Karpas-422 (cell line): ENCODE measurements at regions not wholly inside any gene's neighbourhood (a gene's known extent, or its start where the extent isn't known, plus 50 kb on each side); places are given as distances from the start of the nearest gene placed in this dataset.

Source experiments
- DNase-seq: peaks from one replicate; pipeline ENCODE4 v3.0.0-alpha.2; 2015
- H2AFZ ChIP-seq: fragments of 200-600 bp; sonication (generic); 2 replicates; pipeline ENCODE4 v1.6.1; 2014; ENCODE audit warnings: antibody characterized with exemption, low read length, mixed read lengths
- H3K27ac ChIP-seq: fragments of 200-600 bp; sonication (generic); 2 replicates; pipeline ENCODE4 v1.5.1; 2014; ENCODE audit warnings: mild to moderate bottlenecking, low read length, moderate library complexity
- H3K27me3 ChIP-seq: fragments of 200-600 bp; sonication (generic); 2 replicates; pipeline ENCODE4 v1.6.1; 2014; ENCODE audit warnings: low read length, mixed read lengths
- H3K36me3 ChIP-seq: fragments of 200-600 bp; sonication (generic); 2 replicates; pipeline ENCODE4 v1.6.1; 2014; ENCODE audit warnings: low read length, mixed read lengths; ENCODE audit not compliant: insufficient read depth
- H3K4me1 ChIP-seq: fragments of 200-600 bp; sonication (generic); 2 replicates; pipeline ENCODE4 v1.6.1; 2014; ENCODE audit warnings: mild to moderate bottlenecking, low read length, mixed read lengths
- H3K4me2 ChIP-seq: fragments of 200-600 bp; sonication (generic); 2 replicates; pipeline ENCODE4 v1.6.1; 2014; ENCODE audit warnings: low read length, low read depth, mild to moderate bottlenecking; ENCODE audit not compliant: poor library complexity, severe bottlenecking
- H3K4me3 ChIP-seq: fragments of 200-600 bp; sonication (generic); 2 replicates; pipeline ENCODE4 v1.5.1; 2014; ENCODE audit warnings: mild to moderate bottlenecking, antibody characterized with exemption, low read length, mixed read lengths
- H3K79me2 ChIP-seq: fragments of 200-600 bp; sonication (generic); 2 replicates; pipeline ENCODE4 v1.6.1; 2014; ENCODE audit warnings: mild to moderate bottlenecking, low read length, mixed read lengths
- H3K9ac ChIP-seq: fragments of 200-600 bp; sonication (generic); 2 replicates; pipeline ENCODE4 v1.6.0; 2014; ENCODE audit warnings: low read length
- H3K9me2 ChIP-seq: fragments of 200-600 bp; sonication (generic), shearing (Covaris generic); replicated peaks from 2 replicates; pipeline ENCODE4 v1.6.0; 2014; ENCODE audit warnings: mild to moderate bottlenecking, low read length, moderate library complexity; ENCODE audit not compliant: insufficient read depth
- H3K9me3 ChIP-seq: fragments of 300-700, 200-600 bp; sonication (generic); 2 replicates; pipeline ENCODE4 v1.6.1; 2014; ENCODE audit warnings: low read length, mixed read lengths
- H4K20me1 ChIP-seq: fragments of 200-600 bp; sonication (generic); 2 replicates; pipeline ENCODE4 v1.6.1; 2014; ENCODE audit warnings: mild to moderate bottlenecking, antibody characterized with exemption, low read length, low read depth; ENCODE audit not compliant: insufficient read depth

- H3K36me3 ChIP-seq = no peaks in the 10 kb centered on the region
- no peak overlapping the region for H3K4me3 ChIP-seq
- H2AFZ ChIP-seq = no peak overlapping the region
- H3K27ac ChIP-seq = no peak overlapping the region
- no peaks in the 10 kb centered on the region for H4K20me1 ChIP-seq
- H3K27me3 ChIP-seq = no peaks in the 10 kb centered on the region
- no peak overlapping the region for H3K9ac ChIP-seq
- H3K9me2 ChIP-seq = no peaks in the 10 kb centered on the region
- H3K79me2 ChIP-seq = no peaks in the 10 kb centered on the region
- DNase-seq = no peak
- no peaks in the 10 kb centered on the region for H3K4me1 ChIP-seq
- no peak overlapping the region for H3K4me2 ChIP-seq
- peaks cover 21% of the 10 kb centered on the region for H3K9me3 ChIP-seq
Measured at GRCh38 chr18:43994381-43994780, 686.3 kb upstream of the SETBP1 start.

- Histone ChIP-seq H3K9me2 (no peaks in the 10 kb centered on the region), H2AFZ (no peak overlapping the region), H3K79me2 (no peaks in the 10 kb centered on the region), H3K9me3 (0 out of 2 replicates have a peak, but pooled peaks cover 2% of the 10 kb centered on the region), H3K4me1 (no peaks in the 10 kb centered on the region), H3K36me3 (no peaks in the 10 kb centered on the region), H4K20me1 (no peaks in the 10 kb centered on the region), H3K9ac (no peak overlapping the region), H3K27me3 (no peaks in the 10 kb centered on the region), H3K27ac (no peak overlapping the region), H3K4me3 (no peak overlapping the region), H3K4me2 (no peak overlapping the region)
- DNase-seq = no peak
Measured at GRCh38 chr18:44013871-44014270, 666.8 kb upstream of the SETBP1 start.

GRCh38 chr18:44025421-44025820, 655.3 kb upstream of the SETBP1 start:
- Histone ChIP-seq H4K20me1 (no peaks in the 10 kb centered on the region), H3K36me3 (no peaks in the 10 kb centered on the region), H2AFZ (no peak overlapping the region), H3K27ac (no peak overlapping the region), H3K4me2 (no peak overlapping the region), H3K79me2 (no peaks in the 10 kb centered on the region), H3K9me3 (peaks cover 6% of the 10 kb centered on the region), H3K4me1 (no peaks in the 10 kb centered on the region), H3K27me3 (no peaks in the 10 kb centered on the region), H3K9me2 (no peaks in the 10 kb centered on the region), H3K4me3 (no peak overlapping the region), H3K9ac (no peak overlapping the region)
- no peak for DNase-seq

GRCh38 chr18:44028109-44028508, 652.6 kb upstream of the SETBP1 start:
- Histone ChIP-seq H3K36me3 (no peaks in the 10 kb centered on the region), H3K9me2 (no peaks in the 10 kb centered on the region), H4K20me1 (no peaks in the 10 kb centered on the region)

GRCh38 chr18:44031063-44031462, 649.6 kb upstream of the SETBP1 start:
- Histone ChIP-seq H3K27ac (no peak overlapping the region), H3K9me3 (peaks cover 6% of the 10 kb centered on the region), H3K9ac (no peak overlapping the region), H2AFZ (no peak overlapping the region), H3K9me2 (no peaks in the 10 kb centered on the region), H3K4me3 (no peak overlapping the region), H3K4me1 (no peaks in the 10 kb centered on the region), H3K4me2 (no peak overlapping the region), H3K79me2 (no peaks in the 10 kb centered on the region), H3K27me3 (no peaks in the 10 kb centered on the region), H3K36me3 (no peaks in the 10 kb centered on the region), H4K20me1 (no peaks in the 10 kb centered on the region)
- DNase-seq = no peak

More at GRCh38 chr18:44028109-44028508, 652.6 kb upstream of the SETBP1 start:
- Histone ChIP-seq H3K27ac (no peak overlapping the region), H3K27me3 (no peaks in the 10 kb centered on the region), H2AFZ (no peak overlapping the region), H3K79me2 (no peaks in the 10 kb centered on the region), H3K9ac (no peak overlapping the region), H3K4me2 (no peak overlapping the region), H3K4me1 (no peaks in the 10 kb centered on the region), H3K4me3 (no peak overlapping the region), H3K9me3 (peaks cover 6% of the 10 kb centered on the region)
- DNase-seq = no peak

GRCh38 chr18:44033144-44033701, 647.5 kb upstream of the SETBP1 start:
- no peak for DNase-seq
- no peaks in the 10 kb centered on the region for H3K36me3 ChIP-seq
- H3K9me3 ChIP-seq = peaks cover under 1% of the 10 kb centered on the region; the same call in 1 of the 2 replicates
- H3K9me2 ChIP-seq = no peaks in the 10 kb centered on the region
- H3K4me2 ChIP-seq = no peak overlapping the region
- H2AFZ ChIP-seq = no peak overlapping the region
- H3K27me3 ChIP-seq = no peaks in the 10 kb centered on the region
- H3K9ac ChIP-seq = no peak overlapping the region
- no peaks in the 10 kb centered on the region for H4K20me1 ChIP-seq
- H3K79me2 ChIP-seq = no peaks in the 10 kb centered on the region
- H3K27ac ChIP-seq = no peak overlapping the region
- no peak overlapping the region for H3K4me3 ChIP-seq
- H3K4me1 ChIP-seq = no peaks in the 10 kb centered on the region

- no peaks in the 10 kb centered on the region for H3K4me1 ChIP-seq
- no peak overlapping the region for H3K4me3 ChIP-seq
- no peaks in the 10 kb centered on the region for H3K27me3 ChIP-seq
- DNase-seq = no peak
- no peak overlapping the region for H3K4me2 ChIP-seq
- no peak overlapping the region for H3K27ac ChIP-seq
- H3K36me3 ChIP-seq = no peaks in the 10 kb centered on the region
- H3K9me2 ChIP-seq = no peaks in the 10 kb centered on the region
- no peaks in the 10 kb centered on the region for H3K79me2 ChIP-seq
- no peaks in the 10 kb centered on the region for H3K9me3 ChIP-seq
- no peak overlapping the region for H3K9ac ChIP-seq
- no peaks in the 10 kb centered on the region for H4K20me1 ChIP-seq
- H2AFZ ChIP-seq = no peak overlapping the region
Measured at GRCh38 chr18:44035554-44035953, 645.1 kb upstream of the SETBP1 start.

- H3K79me2 ChIP-seq = no peaks in the 10 kb centered on the region
Measured at GRCh38 chr18:44036501-44036900, 644.2 kb upstream of the SETBP1 start.

GRCh38 chr18:44039216-44039615, 641.5 kb upstream of the SETBP1 start:
- no peaks in the 10 kb centered on the region for H3K79me2 ChIP-seq
- H3K9me2 ChIP-seq = no peaks in the 10 kb centered on the region
- DNase-seq = no peak
- H3K9ac ChIP-seq = no peak overlapping the region
- no peaks in the 10 kb centered on the region for H3K9me3 ChIP-seq
- no peak overlapping the region for H2AFZ ChIP-seq
- H3K4me1 ChIP-seq = no peaks in the 10 kb centered on the region
- H3K27ac ChIP-seq = no peak overlapping the region
- no peaks in the 10 kb centered on the region for H3K36me3 ChIP-seq
- no peaks in the 10 kb centered on the region for H3K27me3 ChIP-seq
- no peaks in the 10 kb centered on the region for H4K20me1 ChIP-seq
- H3K4me3 ChIP-seq = no peak overlapping the region
- no peak overlapping the region for H3K4me2 ChIP-seq

More at GRCh38 chr18:44036501-44036900, 644.2 kb upstream of the SETBP1 start:
- Histone ChIP-seq H2AFZ (no peak overlapping the region), H3K9me3 (no peaks in the 10 kb centered on the region), H3K9me2 (no peaks in the 10 kb centered on the region), H3K27me3 (no peaks in the 10 kb centered on the region), H3K4me3 (no peak overlapping the region), H3K4me1 (no peaks in the 10 kb centered on the region), H4K20me1 (no peaks in the 10 kb centered on the region), H3K4me2 (no peak overlapping the region), H3K9ac (no peak overlapping the region), H3K27ac (no peak overlapping the region), H3K36me3 (no peaks in the 10 kb centered on the region)
- no peak for DNase-seq
